H1 (cell line): ENCODE measurements at regions not wholly inside any gene's neighbourhood (a gene's known extent, or its start where the extent isn't known, plus 50 kb on each side); places are given as distances from the start of the nearest gene placed in this dataset.

ENCODE experiments used
- KDM5A ChIP-seq: fragments of 200-600 bp; IDR thresholded peaks from 2 replicates; pipeline ENCODE4 v1.7.1; 2012; ENCODE audit warnings: mild to moderate bottlenecking, low read length, inconsistent platforms, mixed read lengths
- POLR2A ChIP-seq, 2 experiments: IDR thresholded peaks; 1 replicate in 1 of 2; 2 replicates in 1 of 2; pipeline ENCODE4 v1.6.1; 2011; ENCODE audit warnings: low read depth in 2 of 2, low read length in 2 of 2, mild to moderate bottlenecking in 2 of 2; ENCODE audit errors: control extremely low read depth in 1 of 2
- RAD21 ChIP-seq, 2 experiments: IDR thresholded peaks in 1 of 2; conservative IDR thresholded peaks in 1 of 2; 2 replicates each; pipeline ENCODE4 v1.6.1; 2011; ENCODE audit warnings: low read depth in 2 of 2, low read length in 2 of 2, improper control_type of control experiment in 1 of 2, inconsistent platforms in 1 of 2, mild to moderate bottlenecking in 1 of 2, moderate library complexity in 1 of 2
- RXRA ChIP-seq: IDR thresholded peaks from 2 replicates; pipeline ENCODE4 v1.6.1; 2011; ENCODE audit warnings: low read depth, mild to moderate bottlenecking, low read length, moderate library complexity; ENCODE audit not compliant: insufficient read depth
- SUZ12 ChIP-seq: fragments of 200-600 bp; sonication (generic); IDR thresholded peaks from 2 replicates; pipeline ENCODE4 v1.6.1; 2012; ENCODE audit warnings: mild to moderate bottlenecking, inconsistent platforms, low read length, moderate library complexity, mixed read lengths
- TF ChIP-seq, protein P1 (sequence below), 3 experiments: IDR thresholded peaks; 1 replicate in 2 of 3; 2 replicates in 1 of 3; pipeline versions ENCODE4 v1.5.1 to v1.6.1; 2011; ENCODE audit warnings: low read length in 3 of 3, mild to moderate bottlenecking in 3 of 3, inconsistent platforms in 2 of 3, low read depth in 1 of 3, moderate library complexity in 1 of 3; ENCODE audit not compliant: insufficient read depth in 1 of 3; ENCODE audit errors: control extremely low read depth in 1 of 3
- TF ChIP-seq, protein P2 (sequence below): IDR thresholded peaks from 2 replicates; pipeline ENCODE4 v1.6.1; 2011; ENCODE audit warnings: low read depth, mild to moderate bottlenecking, low read length; ENCODE audit not compliant: insufficient read depth

DNA sequence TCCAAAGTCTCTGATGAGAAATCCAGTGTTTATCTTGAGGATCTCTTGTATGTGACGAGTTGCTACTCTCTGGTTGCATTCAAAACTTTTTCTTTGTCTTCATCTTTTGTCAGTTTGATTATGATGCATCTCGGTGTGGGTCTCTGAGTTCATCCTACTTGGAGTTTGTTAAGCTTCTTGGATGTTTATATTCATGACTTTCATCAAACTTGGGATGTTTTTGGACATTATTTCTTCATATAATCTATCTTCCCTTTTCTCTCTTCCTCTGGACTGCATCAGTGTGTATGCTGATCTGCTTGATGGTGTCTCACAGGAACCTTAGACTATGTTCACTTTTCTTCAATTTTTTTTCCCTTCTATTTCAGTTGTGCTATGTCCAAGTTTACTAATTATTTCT, 320.4 kb downstream of the TLE3 start:
- no peak for TF ChIP-seq RAD21 (IDR thresholded peaks at IDR 0.05 in 1 of 2, conservative IDR thresholded peaks at IDR 0.05 in 1 of 2; ENCODE audit: low read depth in 2 of 2, low read length in 2 of 2)
- TF ChIP-seq, protein P1, sequence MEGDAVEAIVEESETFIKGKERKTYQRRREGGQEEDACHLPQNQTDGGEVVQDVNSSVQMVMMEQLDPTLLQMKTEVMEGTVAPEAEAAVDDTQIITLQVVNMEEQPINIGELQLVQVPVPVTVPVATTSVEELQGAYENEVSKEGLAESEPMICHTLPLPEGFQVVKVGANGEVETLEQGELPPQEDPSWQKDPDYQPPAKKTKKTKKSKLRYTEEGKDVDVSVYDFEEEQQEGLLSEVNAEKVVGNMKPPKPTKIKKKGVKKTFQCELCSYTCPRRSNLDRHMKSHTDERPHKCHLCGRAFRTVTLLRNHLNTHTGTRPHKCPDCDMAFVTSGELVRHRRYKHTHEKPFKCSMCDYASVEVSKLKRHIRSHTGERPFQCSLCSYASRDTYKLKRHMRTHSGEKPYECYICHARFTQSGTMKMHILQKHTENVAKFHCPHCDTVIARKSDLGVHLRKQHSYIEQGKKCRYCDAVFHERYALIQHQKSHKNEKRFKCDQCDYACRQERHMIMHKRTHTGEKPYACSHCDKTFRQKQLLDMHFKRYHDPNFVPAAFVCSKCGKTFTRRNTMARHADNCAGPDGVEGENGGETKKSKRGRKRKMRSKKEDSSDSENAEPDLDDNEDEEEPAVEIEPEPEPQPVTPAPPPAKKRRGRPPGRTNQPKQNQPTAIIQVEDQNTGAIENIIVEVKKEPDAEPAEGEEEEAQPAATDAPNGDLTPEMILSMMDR (IDR thresholded peaks at IDR 0.05; ENCODE audit: control extremely low read depth in 1 of 3, insufficient read depth in 1 of 3, low read depth in 1 of 3, low read length in 3 of 3): no peak
- no peak for TF ChIP-seq KDM5A
- TF ChIP-seq SUZ12: no peak
- TF ChIP-seq, protein P2, sequence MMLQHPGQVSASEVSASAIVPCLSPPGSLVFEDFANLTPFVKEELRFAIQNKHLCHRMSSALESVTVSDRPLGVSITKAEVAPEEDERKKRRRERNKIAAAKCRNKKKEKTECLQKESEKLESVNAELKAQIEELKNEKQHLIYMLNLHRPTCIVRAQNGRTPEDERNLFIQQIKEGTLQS: no peak
- no peak for TF ChIP-seq POLR2A (IDR thresholded peaks at IDR 0.05; ENCODE audit: control extremely low read depth in 1 of 2, low read depth in 2 of 2, low read length in 2 of 2)
- no peak for TF ChIP-seq RXRA
